ENCODE measurements at regions not wholly inside any gene's neighbourhood (a gene's known extent, or its start where the extent isn't known, plus 50 kb on each side); places are given as distances from the start of the nearest gene placed in this dataset.
"Not testable (repeated sequence)": the region's sequence is repeated elsewhere in the genome, so short reads cannot be mapped to it uniquely, and the experiment has no call there.

- RAD21 ChIA-PET (ENCODE audit: unreplicated experiment), result interaction anchor here (0.8 to 9.7 kb wide), 5 partner anchors 40 to 234 kb away, joined by 3 to 169 read pairs (median 3); no protein-coding TSS in a partner anchor
- H2AFZ ChIP-seq (ENCODE audit: control insufficient read depth, low read depth, low read length); H3K9ac ChIP-seq (ENCODE audit: control insufficient read depth, insufficient read depth, low read length); FAIRE-seq; H4K20me1 ChIP-seq (ENCODE audit: control insufficient read depth, insufficient read depth); POLR2A ChIA-PET; H3K9me3 ChIP-seq (replicated peaks; ENCODE audit: control insufficient read depth, insufficient read depth, low read length); BruUV-seq (replicated peaks); H3K27me3 ChIP-seq (replicated peaks in 1 of 2; ENCODE audit: control insufficient read depth in 2 of 2, insufficient read depth in 2 of 2, low read length in 1 of 2); H3K36me3 ChIP-seq (ENCODE audit: control insufficient read depth in 2 of 2, insufficient read depth in 2 of 2, low read length in 1 of 2); DNase-seq (ENCODE audit: low read depth, low spot score): not testable (repeated sequence)
- Histone ChIP-seq H3K4me1 (ENCODE audit: control insufficient read depth, insufficient read depth, low read length) (peaks cover 12% of the 10 kb centered on the region), H3K4me2 (ENCODE audit: control insufficient read depth, insufficient read depth) (peak overlapping the region; percentile 38; the same call in 1 of the 2 replicates), H3K79me2 (ENCODE audit: control insufficient read depth, insufficient read depth, low read length) (peaks cover 40% of the 10 kb centered on the region), H3K27ac (ENCODE audit: control insufficient read depth, insufficient read depth) (0 out of 2 replicates have a peak overlapping the region, but pooled peaks have one; percentile 23), H3K4me3 (peak overlapping the region; percentile 49; the same call in 1 of the 2 replicates)
- in situ Hi-C loops (cut with MboI) (loop anchor here (5.0 kb wide), 1 partner anchor 108 kb away; no protein-coding TSS in a partner anchor), intact Hi-C loops (cut with micrococcal nuclease; ENCODE audit: unreplicated experiment) (loop anchor here (5.0 kb wide), 1 partner anchor 213 kb away; no protein-coding TSS in a partner anchor)
- WGBS (ENCODE audit: insufficient coverage, insufficient replicate concordance, low lambda C conversion rate, missing lambda C conversion rate), result 0% methylated on average over 4 of the region's 4 CpGs
- SMC1A ChIA-PET (ENCODE audit: uncharacterized antibody, unreplicated experiment), result interaction anchor here (1.0 to 8.6 kb wide), 4 partner anchors 8 to 30 kb away, joined by 3 to 95 read pairs (median 10); no protein-coding TSS in a partner anchor
- peak; percentile 8 for ATAC-seq
- TF ChIP-seq YY1 (IDR thresholded peaks at IDR 0.05; ENCODE audit: low read depth, low read length) (0 out of 2 replicates have a peak, but pooled peaks have one; percentile 49), POU2F2 (IDR thresholded peaks at IDR 0.05; ENCODE audit: borderline replicate concordance, low read depth, low read length) (peak; percentile 79; the same call in 2 of the 3 replicates), BMI1 (IDR thresholded peaks at IDR 0.05; ENCODE audit: borderline replicate concordance) (peak; percentile 87), ELK1 (IDR thresholded peaks at IDR 0.05; ENCODE audit: low read depth, low read length) (peak; percentile 81), SRF (IDR thresholded peaks at IDR 0.05; ENCODE audit: low read depth in 2 of 2, low read length in 2 of 2) (peak; percentile 79 to 92)
- CTCF ChIA-PET, result interaction anchor here (1.0 kb wide), 1 partner anchor 211 kb away, joined by 3 read pairs; no protein-coding TSS in a partner anchor
Measured at GRCh38 chr15:31224661-31225060, 102.0 kb upstream of the KLF13 start.
